Panc1 (cell line): ENCODE measurements at regions not wholly inside any gene's neighbourhood (a gene's known extent, or its start where the extent isn't known, plus 50 kb on each side); places are given as distances from the start of the nearest gene placed in this dataset.

Source experiments
- CTCF ChIP-seq: fragments of 450-650 bp; IDR thresholded peaks from 2 replicates; pipeline ENCODE4 v1.5.1; 2017; ENCODE audit warnings: mild to moderate bottlenecking
- REST ChIP-seq, 2 experiments: IDR thresholded peaks; 2 replicates each; pipeline ENCODE4 v1.6.1; 2011 to 2012; ENCODE audit warnings: low read depth in 2 of 2, control low read depth in 1 of 2, low read length in 1 of 2, mild to moderate bottlenecking in 1 of 2, moderate library complexity in 1 of 2; ENCODE audit not compliant: insufficient read depth in 1 of 2
- SIN3A ChIP-seq: IDR thresholded peaks from 2 replicates; pipeline ENCODE4 v1.6.1; 2012; ENCODE audit warnings: low read depth, mild to moderate bottlenecking, low read length, moderate library complexity, borderline replicate concordance; ENCODE audit not compliant: insufficient read depth
- TCF7L2 ChIP-seq: IDR thresholded peaks from 2 replicates; pipeline ENCODE4 v1.6.1; 2011; ENCODE audit warnings: mild to moderate bottlenecking, low read depth, low read length, inconsistent platforms

DNA sequence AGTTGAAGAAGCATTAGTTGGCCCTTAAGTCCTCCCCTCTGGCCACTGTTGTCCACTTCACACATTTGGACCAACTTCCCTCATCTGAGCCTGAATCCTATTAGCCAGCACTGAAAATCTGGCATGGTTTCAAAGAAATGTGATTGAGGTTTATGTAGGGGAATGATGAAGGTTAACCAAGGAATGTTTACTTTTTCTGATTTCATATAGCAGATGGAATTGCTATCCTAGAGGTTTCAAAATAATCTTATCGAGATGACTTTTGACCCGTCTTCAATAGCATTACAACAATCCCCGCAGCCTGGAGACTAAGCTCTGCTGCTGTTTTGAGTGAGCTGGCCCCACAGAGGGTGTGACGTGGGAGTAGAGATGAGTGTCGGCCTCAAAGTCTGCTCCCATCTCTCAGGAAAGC is 200.8 kb upstream of the IL12A start:
- TF ChIP-seq CTCF (no peak), REST (IDR thresholded peaks at IDR 0.05; ENCODE audit: insufficient read depth in 1 of 2, low read depth in 2 of 2, low read length in 1 of 2) (no peak), SIN3A (no peak), TCF7L2 (0 out of 2 replicates have a peak, but pooled peaks have one; percentile 26)
